ENCODE measurements at regions not wholly inside any gene's neighbourhood (a gene's known extent, or its start where the extent isn't known, plus 50 kb on each side); places are given as distances from the start of the nearest gene placed in this dataset.

DNA sequence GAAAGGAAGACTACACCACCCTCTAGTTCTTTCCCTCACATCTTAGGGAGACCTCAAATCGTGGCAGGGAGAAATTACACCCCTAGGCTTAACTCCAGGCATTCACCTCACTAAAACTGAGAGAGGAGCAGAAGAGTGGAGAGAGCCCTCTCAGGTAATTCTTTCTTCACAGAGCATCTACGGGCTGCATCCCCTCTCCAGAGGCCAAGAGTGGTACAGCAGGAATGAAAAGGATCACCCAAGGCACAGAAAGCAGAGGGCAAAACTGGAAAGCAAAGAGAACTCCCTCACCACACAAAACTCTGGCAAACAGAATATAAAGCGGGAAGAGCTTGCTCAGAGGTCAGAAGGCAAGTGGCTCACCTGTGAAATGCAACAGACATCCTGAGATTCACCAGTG is 661.2 kb downstream of the TBC1D4 start:
- no peaks in the 10 kb centered on the region for H3K4me1 Mint-ChIP-seq (ENCODE audit: low read depth)
- no peak overlapping the region for H3K27ac Mint-ChIP-seq
- ChIA-PET POLR2A (no interaction called here), CTCF (no interaction called here)
- H3K36me3 Mint-ChIP-seq: no peaks in the 10 kb centered on the region
- H3K27me3 Mint-ChIP-seq: peaks cover 3% of the 10 kb centered on the region
- no peak for DNase-seq
- intact Hi-C loops (cut with micrococcal nuclease): no loop called here
- H3K4me3 Mint-ChIP-seq: no peak overlapping the region
- H3K9me3 Mint-ChIP-seq: no peaks in the 10 kb centered on the region

GRCh38 chr13:74819549-74819948 is 662.4 kb downstream of the TBC1D4 start:
- Mint-ChIP-seq H3K4me3 (no peak overlapping the region), H3K36me3 (no peaks in the 10 kb centered on the region), H3K27me3 (peaks cover 3% of the 10 kb centered on the region), H3K4me1 (ENCODE audit: low read depth) (no peaks in the 10 kb centered on the region), H3K27ac (no peak overlapping the region), H3K9me3 (no peaks in the 10 kb centered on the region)
- DNase-seq: no peak
- POLR2A ChIA-PET: no interaction called here
- intact Hi-C loops (cut with micrococcal nuclease): no loop called here
- CTCF ChIA-PET: interaction anchor here (0.6 kb wide), 1 partner anchor 1953 kb away, joined by 4 read pairs; no protein-coding TSS in a partner anchor

DNA sequence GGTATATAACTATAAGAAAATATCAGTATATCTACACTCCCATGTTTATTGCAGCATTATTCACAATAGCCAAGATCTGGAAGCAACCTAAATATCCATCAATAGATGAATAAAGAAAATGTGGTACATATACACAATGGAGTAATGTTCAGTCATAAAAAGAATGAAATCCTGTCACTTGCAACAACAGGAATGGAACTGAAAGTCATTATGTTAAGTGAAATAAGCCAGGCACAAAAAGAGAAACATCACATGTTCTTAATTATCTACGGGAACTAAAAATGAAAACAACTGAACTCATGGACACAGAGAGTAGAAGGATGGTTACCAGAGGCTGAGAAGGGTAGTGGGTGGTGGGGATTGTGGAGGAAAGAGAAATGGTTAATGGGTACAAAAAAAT is 665.2 kb downstream of the TBC1D4 start:
- H3K4me1 Mint-ChIP-seq (ENCODE audit: low read depth): no peaks in the 10 kb centered on the region
- ChIA-PET CTCF (no interaction called here), POLR2A (no interaction called here)
- no peaks in the 10 kb centered on the region for H3K36me3 Mint-ChIP-seq
- H3K9me3 Mint-ChIP-seq: peaks cover 6% of the 10 kb centered on the region
- peaks cover 6% of the 10 kb centered on the region for H3K27me3 Mint-ChIP-seq
- no peak overlapping the region for H3K4me3 Mint-ChIP-seq
- no peak for DNase-seq
- intact Hi-C loops (cut with micrococcal nuclease): no loop called here
- H3K27ac Mint-ChIP-seq: no peak overlapping the region

- CTCF ChIA-PET: no interaction called here
Measured at GRCh38 chr13:74796157-74796556, 662.0 kb upstream of the KLF12 start.

DNA sequence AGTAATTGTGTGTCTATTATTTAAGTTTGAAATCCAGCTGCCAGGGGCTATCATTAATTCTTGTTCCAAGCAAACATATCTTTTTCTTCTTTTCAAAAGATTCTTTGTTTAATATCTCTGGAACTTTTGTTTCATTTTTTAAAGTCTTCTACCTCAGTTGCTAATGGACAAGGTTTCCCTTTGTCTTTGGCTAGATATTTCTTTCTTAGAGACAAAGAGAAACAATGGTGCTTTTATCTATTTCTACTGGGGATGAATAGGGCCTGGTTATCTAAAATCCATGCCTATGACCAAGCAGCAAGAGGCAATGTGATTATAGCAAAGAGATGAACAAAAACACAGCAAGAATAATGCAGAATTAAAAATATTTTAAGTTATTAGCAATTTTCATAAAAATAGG is 661.3 kb upstream of the KLF12 start:
- peaks cover 2% of the 10 kb centered on the region for H3K9me3 Mint-ChIP-seq
- H3K27me3 Mint-ChIP-seq: peaks cover 27% of the 10 kb centered on the region
- no peak overlapping the region for H3K27ac Mint-ChIP-seq
- ChIA-PET CTCF (no interaction called here), POLR2A (no interaction called here)
- no peak overlapping the region for H3K4me3 Mint-ChIP-seq
- no peaks in the 10 kb centered on the region for H3K4me1 Mint-ChIP-seq (ENCODE audit: low read depth)
- intact Hi-C loops (cut with micrococcal nuclease): no loop called here
- H3K36me3 Mint-ChIP-seq: peaks cover 1% of the 10 kb centered on the region
- DNase-seq: no peak

More at GRCh38 chr13:74796157-74796556, 662.0 kb upstream of the KLF12 start:
- Mint-ChIP-seq H3K36me3 (peaks cover 1% of the 10 kb centered on the region), H3K9me3 (peaks cover 2% of the 10 kb centered on the region), H3K27ac (no peak overlapping the region), H3K27me3 (peaks cover 24% of the 10 kb centered on the region), H3K4me3 (no peak overlapping the region), H3K4me1 (ENCODE audit: low read depth) (no peaks in the 10 kb centered on the region)
- POLR2A ChIA-PET: no interaction called here
- intact Hi-C loops (cut with micrococcal nuclease): no loop called here
- DNase-seq: no peak

DNA sequence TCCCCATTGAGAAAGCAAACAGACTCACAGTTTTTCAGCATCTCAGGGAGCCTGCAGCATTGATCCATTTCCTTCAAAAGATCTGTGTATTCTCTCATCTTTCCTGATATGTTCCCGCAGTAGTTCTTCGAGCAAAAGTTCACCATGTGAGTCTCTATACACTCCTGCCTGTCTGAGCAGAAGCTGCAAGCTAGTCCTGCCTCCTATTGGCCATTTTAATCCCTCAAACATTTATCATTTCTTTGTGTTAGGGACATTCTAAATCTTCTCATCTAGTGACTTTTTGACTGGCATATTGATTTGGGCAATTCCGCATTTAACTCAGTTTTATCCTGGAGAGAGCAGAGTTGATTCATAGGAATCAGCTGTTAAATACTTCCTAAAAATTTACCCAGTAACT is 660.4 kb upstream of the KLF12 start:
- no peak overlapping the region for H3K4me3 Mint-ChIP-seq
- POLR2A ChIA-PET: no interaction called here
- intact Hi-C loops (cut with micrococcal nuclease): no loop called here
- no peaks in the 10 kb centered on the region for H3K4me1 Mint-ChIP-seq (ENCODE audit: low read depth)
- no peak overlapping the region for H3K27ac Mint-ChIP-seq
- no peaks in the 10 kb centered on the region for H3K36me3 Mint-ChIP-seq
- peaks cover 28% of the 10 kb centered on the region for H3K27me3 Mint-ChIP-seq
- no peak for DNase-seq
- CTCF ChIA-PET: no interaction called here
- H3K9me3 Mint-ChIP-seq: no peaks in the 10 kb centered on the region

GRCh38 chr13:74794147-74794546 is 659.9 kb upstream of the KLF12 start:
- DNase-seq: no peak
- CTCF ChIA-PET: no interaction called here
- H3K27ac Mint-ChIP-seq: no peak overlapping the region
- POLR2A ChIA-PET: no interaction called here
- peaks cover 24% of the 10 kb centered on the region for H3K27me3 Mint-ChIP-seq
- no peaks in the 10 kb centered on the region for H3K4me1 Mint-ChIP-seq (ENCODE audit: low read depth)
- H3K36me3 Mint-ChIP-seq: no peaks in the 10 kb centered on the region
- no peak overlapping the region for H3K4me3 Mint-ChIP-seq
- intact Hi-C loops (cut with micrococcal nuclease): no loop called here
- H3K9me3 Mint-ChIP-seq: no peaks in the 10 kb centered on the region

- Mint-ChIP-seq H3K36me3 (no peaks in the 10 kb centered on the region), H3K4me1 (ENCODE audit: low read depth) (no peaks in the 10 kb centered on the region), H3K27me3 (peaks cover 2% of the 10 kb centered on the region), H3K4me3 (no peak overlapping the region), H3K9me3 (no peaks in the 10 kb centered on the region), H3K27ac (no peak overlapping the region)
- ChIA-PET POLR2A (no interaction called here), CTCF (interaction anchor here (0.7 kb wide), 1 partner anchor 486 kb away, joined by 3 read pairs; no protein-coding TSS in a partner anchor)
- DNase-seq: no peak
- intact Hi-C loops (cut with micrococcal nuclease): no loop called here
Measured at GRCh38 chr13:74784959-74785358, 650.8 kb upstream of the KLF12 start.

DNA sequence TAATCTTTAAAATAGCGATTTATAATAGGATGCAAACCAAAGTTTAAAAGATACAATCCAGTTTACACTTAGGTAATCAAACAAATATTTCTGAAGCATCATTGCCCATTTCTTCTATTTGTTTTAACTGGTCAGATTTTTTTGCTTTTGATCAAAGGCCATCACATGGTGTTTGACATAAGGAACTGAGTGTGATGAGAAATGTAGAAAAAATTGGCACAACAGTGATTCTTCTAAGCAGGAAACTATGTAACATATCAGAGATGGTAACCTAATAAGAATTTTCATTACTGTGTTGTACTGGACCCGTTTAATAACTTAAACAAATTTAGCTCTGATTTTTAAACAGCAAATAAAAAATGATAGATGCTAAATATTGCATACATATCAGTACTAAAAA is 644.7 kb upstream of the KLF12 start:
- Mint-ChIP-seq H3K27me3 (peaks cover 7% of the 10 kb centered on the region), H3K4me3 (no peak overlapping the region), H3K4me1 (ENCODE audit: low read depth) (no peaks in the 10 kb centered on the region), H3K9me3 (no peaks in the 10 kb centered on the region), H3K36me3 (no peaks in the 10 kb centered on the region), H3K27ac (no peak overlapping the region)
- ChIA-PET POLR2A (no interaction called here), CTCF (no interaction called here)
- intact Hi-C loops (cut with micrococcal nuclease): no loop called here
- DNase-seq: no peak

- ChIA-PET POLR2A (no interaction called here), CTCF (no interaction called here)
- Mint-ChIP-seq H3K27ac (no peak overlapping the region), H3K27me3 (peaks cover 7% of the 10 kb centered on the region), H3K4me3 (no peak overlapping the region), H3K4me1 (ENCODE audit: low read depth) (no peaks in the 10 kb centered on the region), H3K9me3 (no peaks in the 10 kb centered on the region), H3K36me3 (no peaks in the 10 kb centered on the region)
- intact Hi-C loops (cut with micrococcal nuclease): no loop called here
- DNase-seq: no peak
Measured at GRCh38 chr13:74778087-74778486, 643.9 kb upstream of the KLF12 start.

- H3K4me1 Mint-ChIP-seq (ENCODE audit: low read depth): no peaks in the 10 kb centered on the region
- no peak overlapping the region for H3K4me3 Mint-ChIP-seq
- no peaks in the 10 kb centered on the region for H3K36me3 Mint-ChIP-seq
- H3K27ac Mint-ChIP-seq: no peak overlapping the region
- intact Hi-C loops (cut with micrococcal nuclease): no loop called here
- peaks cover 7% of the 10 kb centered on the region for H3K27me3 Mint-ChIP-seq
- DNase-seq: no peak
- ChIA-PET CTCF (no interaction called here), POLR2A (no interaction called here)
- H3K9me3 Mint-ChIP-seq: no peaks in the 10 kb centered on the region
Measured at GRCh38 chr13:74774264-74774663, 640.1 kb upstream of the KLF12 start.

DNA sequence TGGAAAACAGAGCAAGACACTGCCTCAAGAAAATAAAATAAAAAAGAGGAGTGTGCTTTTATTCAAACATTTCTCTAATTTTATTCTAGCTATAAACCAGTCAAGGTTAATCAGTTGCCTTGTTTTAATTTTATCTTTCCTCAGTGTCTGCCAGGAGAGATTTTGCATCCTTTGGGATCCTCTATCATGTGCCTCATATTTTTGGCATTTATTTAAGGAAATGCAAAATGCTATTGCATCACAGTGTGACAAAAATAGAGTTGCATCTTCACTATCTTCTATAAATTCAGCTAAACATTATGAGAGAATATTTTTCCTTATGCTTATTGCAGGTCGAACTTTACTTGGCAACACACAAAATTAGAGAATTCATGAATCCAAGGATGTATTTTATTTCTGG is 639.0 kb upstream of the KLF12 start:
- ChIA-PET CTCF (no interaction called here), POLR2A (no interaction called here)
- Mint-ChIP-seq H3K36me3 (no peaks in the 10 kb centered on the region), H3K4me3 (no peak overlapping the region), H3K27me3 (peaks cover 7% of the 10 kb centered on the region), H3K4me1 (ENCODE audit: low read depth) (no peaks in the 10 kb centered on the region), H3K27ac (no peak overlapping the region), H3K9me3 (no peaks in the 10 kb centered on the region)
- intact Hi-C loops (cut with micrococcal nuclease): no loop called here
- DNase-seq: no peak

DNA sequence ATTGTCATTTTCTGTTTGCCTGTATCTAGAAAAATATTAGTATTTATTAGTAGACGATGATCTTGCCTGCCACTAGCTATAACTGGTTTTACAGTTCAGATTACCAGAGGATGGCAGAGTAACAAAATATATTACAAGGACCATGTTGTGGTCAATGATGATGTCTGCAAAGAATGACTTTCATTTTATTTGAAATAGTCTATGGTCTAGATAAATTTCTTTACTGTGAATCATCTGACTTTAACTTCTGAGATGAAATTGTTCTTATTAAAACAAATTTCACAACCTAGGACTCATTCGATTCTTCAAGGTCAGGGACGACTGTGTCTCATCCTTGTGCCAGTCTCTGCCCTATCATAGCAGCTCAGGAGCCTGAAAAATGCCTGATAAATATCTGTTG is 637.8 kb upstream of the KLF12 start:
- CTCF ChIA-PET: no interaction called here
- no peak for DNase-seq
- Mint-ChIP-seq H3K4me3 (no peak overlapping the region), H3K27me3 (peaks cover 7% of the 10 kb centered on the region), H3K9me3 (no peaks in the 10 kb centered on the region), H3K27ac (no peak overlapping the region), H3K4me1 (ENCODE audit: low read depth) (no peaks in the 10 kb centered on the region), H3K36me3 (no peaks in the 10 kb centered on the region)
- POLR2A ChIA-PET: no interaction called here
- intact Hi-C loops (cut with micrococcal nuclease): no loop called here

GRCh38 chr13:74770361-74770760 is 636.2 kb upstream of the KLF12 start:
- no peak overlapping the region for H3K27ac Mint-ChIP-seq
- POLR2A ChIA-PET: no interaction called here
- DNase-seq: no peak
- H3K4me3 Mint-ChIP-seq: no peak overlapping the region
- H3K27me3 Mint-ChIP-seq: no peaks in the 10 kb centered on the region
- intact Hi-C loops (cut with micrococcal nuclease): no loop called here
- CTCF ChIA-PET: no interaction called here
- no peaks in the 10 kb centered on the region for H3K36me3 Mint-ChIP-seq
- no peaks in the 10 kb centered on the region for H3K9me3 Mint-ChIP-seq
- H3K4me1 Mint-ChIP-seq (ENCODE audit: low read depth): no peaks in the 10 kb centered on the region
